Stomach (tissue), 4 donors: ENCODE measurements at regions not wholly inside any gene's neighbourhood (a gene's known extent, or its start where the extent isn't known, plus 50 kb on each side); places are given as distances from the start of the nearest gene placed in this dataset.

Experiments
- POLR2A ChIP-seq, 4 donors: fragments of 450-650 bp; IDR thresholded peaks; one replicate each; pipeline ENCODE4 v1.6.1; 2016; ENCODE audit warnings: antibody characterized with exemption in 4 of 4, control low read depth in 2 of 4, mild to moderate bottlenecking in 1 of 4, moderate library complexity in 1 of 4
- TF ChIP-seq, protein P1 (sequence below), 7 experiments: fragments of 450-650 bp in 4 of 7; fragments of 200-600 bp in 3 of 7; sonication (generic) in 3 of 7; IDR thresholded peaks; one replicate each; pipeline ENCODE4 v1.5.1; 2016 to 2019; ENCODE audit warnings: antibody characterized with exemption in 7 of 7, control low read depth in 2 of 7, mild to moderate bottlenecking in 1 of 7

DNA sequence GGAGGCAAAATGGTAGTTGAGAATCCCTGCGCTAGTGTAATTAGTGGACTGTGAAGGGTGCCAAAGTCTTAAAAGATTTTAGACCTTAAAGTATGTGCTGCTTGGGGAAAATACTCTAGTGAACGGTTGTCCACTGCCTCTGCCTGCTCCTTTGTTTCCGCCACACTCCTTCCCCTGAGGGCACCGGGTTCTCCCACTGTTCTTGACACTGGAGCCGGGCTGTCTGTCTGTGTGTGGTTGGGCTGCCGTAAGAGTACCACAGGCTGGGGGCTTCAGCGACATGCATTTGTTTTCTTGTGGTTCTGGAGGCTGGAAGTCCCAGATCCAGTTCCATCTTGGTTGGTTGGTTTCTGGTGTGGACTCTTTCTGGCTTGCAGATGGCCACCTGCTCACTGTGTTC is 76.2 kb downstream of the CLDN34 start:
- TF ChIP-seq, protein P1, sequence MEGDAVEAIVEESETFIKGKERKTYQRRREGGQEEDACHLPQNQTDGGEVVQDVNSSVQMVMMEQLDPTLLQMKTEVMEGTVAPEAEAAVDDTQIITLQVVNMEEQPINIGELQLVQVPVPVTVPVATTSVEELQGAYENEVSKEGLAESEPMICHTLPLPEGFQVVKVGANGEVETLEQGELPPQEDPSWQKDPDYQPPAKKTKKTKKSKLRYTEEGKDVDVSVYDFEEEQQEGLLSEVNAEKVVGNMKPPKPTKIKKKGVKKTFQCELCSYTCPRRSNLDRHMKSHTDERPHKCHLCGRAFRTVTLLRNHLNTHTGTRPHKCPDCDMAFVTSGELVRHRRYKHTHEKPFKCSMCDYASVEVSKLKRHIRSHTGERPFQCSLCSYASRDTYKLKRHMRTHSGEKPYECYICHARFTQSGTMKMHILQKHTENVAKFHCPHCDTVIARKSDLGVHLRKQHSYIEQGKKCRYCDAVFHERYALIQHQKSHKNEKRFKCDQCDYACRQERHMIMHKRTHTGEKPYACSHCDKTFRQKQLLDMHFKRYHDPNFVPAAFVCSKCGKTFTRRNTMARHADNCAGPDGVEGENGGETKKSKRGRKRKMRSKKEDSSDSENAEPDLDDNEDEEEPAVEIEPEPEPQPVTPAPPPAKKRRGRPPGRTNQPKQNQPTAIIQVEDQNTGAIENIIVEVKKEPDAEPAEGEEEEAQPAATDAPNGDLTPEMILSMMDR (IDR thresholded peaks at IDR 0.05): no peak
- TF ChIP-seq POLR2A (IDR thresholded peaks at IDR 0.05): no peak
